HG03103 (cell line): ENCODE measurements at regions not wholly inside any gene's neighbourhood (a gene's known extent, or its start where the extent isn't known, plus 50 kb on each side); places are given as distances from the start of the nearest gene placed in this dataset.
A peak's percentile ranks its signal among the peaks of the same experiment; 100 is the strongest.
"Not testable (repeated sequence)": the region's sequence is repeated elsewhere in the genome, so short reads cannot be mapped to it uniquely, and the experiment has no call there.

Experiments
- ATAC-seq: cut with Tn5 transposase; IDR thresholded peaks from one replicate; pipeline ENCODE4 v1.9.1; 2021; ENCODE audit warnings: low read depth; ENCODE audit not compliant: unreplicated experiment

DNA sequence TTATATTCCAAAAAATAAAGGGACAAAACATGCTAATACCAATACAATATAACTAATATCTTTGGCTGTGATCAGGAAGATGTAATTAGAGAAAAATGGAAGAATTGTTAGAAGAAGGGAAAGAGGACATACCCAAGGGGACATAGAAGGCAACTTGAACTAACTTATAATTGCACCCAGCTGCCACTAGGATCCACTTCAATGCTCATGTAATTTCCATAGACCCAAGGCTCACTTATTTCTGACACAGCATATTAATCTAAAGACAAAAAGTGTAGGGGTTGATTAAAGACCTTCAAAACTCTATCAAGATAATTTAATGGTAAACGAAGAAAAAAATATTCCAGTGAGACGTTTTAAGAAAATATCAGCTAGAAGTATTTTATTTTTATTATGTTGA, 396.0 kb upstream of the ADGRB3 start:
- ATAC-seq = no peak

DNA sequence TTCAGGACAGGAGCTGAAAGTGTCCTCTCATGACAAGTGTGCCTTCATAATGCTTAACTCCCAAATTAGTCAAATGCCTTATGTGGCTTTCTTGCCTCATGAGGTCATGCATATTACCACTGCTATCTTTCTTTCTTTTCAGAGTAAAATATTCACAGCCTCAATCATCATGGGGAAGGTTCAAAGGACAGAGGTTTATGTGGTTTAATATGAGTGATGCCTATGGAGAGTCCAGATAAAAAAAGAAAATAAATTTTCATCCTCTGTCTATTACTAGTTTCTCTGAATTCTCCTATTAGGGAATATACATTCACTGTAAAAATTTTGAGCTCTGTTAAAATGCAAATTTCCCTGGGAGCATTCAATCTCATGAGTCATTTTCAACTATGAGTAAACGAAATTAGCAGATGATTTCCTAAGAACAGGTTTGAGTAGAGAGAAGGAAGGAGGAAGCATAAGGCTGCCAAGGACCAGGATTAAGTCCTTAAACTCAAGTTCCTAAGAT, 396.9 kb upstream of the ADGRB3 start:
- ATAC-seq = peak; percentile 47

DNA sequence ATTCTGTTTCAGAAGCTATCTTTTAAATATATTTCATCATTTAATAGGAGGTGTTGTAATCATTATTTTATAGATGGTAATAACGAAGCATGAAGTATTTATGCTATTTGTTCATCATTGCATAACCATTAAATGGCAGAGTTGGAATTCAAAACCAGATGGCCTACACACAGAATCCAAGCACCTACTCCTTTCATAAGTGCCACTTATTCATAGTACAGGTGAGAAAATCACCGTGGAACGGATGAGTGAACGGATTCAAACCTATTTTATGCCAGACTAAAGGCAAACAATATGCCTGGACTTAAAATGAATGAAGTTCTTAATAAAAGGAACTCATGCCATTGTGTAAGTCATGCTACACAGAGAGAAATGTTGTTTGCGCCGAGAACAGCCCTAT, 397.9 kb upstream of the ADGRB3 start:
- ATAC-seq = no peak

DNA sequence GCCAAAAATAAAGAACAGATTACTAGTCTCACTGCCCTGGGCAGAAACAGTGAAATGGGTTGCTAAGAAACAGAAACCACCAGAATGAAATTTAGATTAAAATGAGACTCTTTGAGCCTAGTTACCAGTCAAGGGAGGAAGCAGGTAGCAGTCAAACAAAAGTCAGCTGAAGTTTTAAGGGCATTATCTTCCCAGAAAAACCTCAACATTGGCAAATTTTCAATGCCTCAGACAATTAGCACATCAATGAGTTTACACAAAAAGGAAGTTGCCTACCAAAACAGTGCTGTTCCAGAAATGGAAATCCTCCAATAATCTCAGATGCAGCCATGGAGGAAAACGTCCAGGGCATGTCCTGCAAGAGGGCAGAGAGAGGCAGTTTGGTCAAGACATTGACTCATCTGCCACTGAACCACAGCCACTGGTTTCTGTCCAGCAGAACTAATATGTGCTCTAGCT, 399.7 kb upstream of the ADGRB3 start:
- ATAC-seq = peak; percentile 45

DNA sequence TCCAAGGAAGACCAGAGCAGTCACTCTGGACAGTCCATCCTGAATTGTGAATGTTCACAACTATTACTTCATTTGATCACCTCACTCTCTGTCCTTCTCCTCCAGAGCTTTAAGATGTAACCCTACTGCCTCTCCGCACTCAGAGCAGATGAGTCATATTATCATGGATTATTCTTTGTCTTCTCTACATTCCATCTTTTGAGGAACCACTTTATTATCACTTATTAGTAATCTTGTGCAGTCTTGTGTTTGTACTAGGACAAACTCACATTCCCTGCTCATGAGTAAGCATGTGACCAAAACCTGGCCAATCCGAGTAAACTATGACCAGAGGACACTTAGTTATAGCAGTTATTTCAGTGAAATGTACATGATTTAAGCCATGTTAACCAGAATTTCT, 401.5 kb upstream of the ADGRB3 start:
- ATAC-seq = no peak

DNA sequence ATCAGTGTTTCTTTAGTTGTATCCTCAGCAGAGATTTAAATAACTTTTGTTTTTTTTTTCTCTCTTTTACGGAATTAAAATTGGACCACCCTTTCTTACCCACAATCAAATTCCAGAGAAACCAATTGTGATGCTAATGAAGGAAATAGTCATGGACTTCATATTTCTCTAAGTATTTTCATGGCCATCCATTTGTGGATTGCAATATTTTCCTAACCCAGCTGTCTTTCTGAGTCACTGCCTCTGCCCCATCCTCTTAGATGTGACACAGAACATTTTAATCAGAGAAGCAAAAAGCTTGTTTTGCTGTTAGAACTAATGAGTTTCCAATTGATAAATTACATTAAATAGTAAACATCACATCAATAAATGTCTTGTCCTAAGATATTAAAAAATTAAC, 405.5 kb upstream of the ADGRB3 start:
- no peak for ATAC-seq

DNA sequence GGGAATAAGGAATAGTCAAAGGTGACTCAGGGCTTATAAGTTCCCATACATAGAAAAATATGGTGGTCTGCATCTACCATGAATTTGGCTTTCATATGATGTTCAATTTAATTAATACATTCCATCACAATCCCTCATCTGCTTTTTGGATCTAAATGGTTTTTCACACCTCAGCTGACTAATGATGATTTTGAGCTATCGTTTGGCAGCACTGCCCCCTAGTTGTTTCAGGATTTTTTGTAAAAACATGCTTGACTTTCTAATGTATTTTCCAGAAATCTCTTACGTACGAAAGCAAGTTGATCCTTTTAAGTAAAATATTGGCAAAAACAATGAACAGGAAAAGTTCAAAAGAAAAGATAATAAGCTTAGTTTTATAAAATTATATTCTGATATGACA, 408.6 kb upstream of the ADGRB3 start:
- ATAC-seq = no peak

DNA sequence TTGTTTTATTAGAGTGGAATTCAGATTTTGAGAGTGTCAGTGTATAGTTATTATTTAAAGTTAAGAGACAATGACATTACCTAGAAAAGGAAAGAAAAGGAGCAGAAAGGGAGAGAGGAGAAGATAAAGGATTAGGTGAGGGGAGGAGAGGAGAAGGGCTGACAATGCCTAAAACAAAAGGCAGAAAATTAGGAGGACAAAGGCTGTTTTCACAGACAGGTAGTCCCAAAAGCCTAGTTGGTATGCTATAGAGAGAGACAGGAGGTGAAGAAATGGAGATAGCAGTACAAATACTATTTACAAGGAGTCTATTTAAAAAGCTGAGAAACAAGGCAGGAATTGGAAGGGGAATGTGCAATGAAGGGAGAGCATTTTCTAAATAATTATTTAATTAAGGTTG, 409.4 kb upstream of the ADGRB3 start:
- ATAC-seq = no peak

DNA sequence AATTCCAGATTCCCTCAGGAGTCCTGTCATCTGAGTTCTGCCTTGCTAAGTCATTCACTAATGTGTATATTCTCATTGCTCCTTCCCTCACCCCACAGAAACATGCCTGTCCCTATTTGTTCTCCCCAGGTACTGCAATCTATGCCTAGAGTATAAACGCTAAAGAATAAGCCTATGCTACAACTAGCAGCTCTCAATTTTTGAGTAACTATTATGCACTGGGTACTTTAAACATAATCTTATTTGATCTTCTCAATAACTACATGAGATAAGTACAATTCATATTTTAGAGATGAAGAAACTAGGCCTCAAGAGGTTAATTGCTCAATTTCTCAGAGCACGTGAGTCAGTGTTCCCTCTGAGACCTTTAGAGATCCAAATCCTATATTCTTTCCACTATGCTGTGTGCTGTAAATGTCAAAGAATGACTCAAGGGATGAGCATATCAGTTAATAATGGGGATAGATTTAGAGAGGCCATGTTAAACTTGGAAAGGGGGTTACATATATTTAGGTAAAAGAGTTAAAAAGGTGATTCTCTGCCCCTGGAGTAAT, 423.8 kb upstream of the ADGRB3 start:
- ATAC-seq = no peak

DNA sequence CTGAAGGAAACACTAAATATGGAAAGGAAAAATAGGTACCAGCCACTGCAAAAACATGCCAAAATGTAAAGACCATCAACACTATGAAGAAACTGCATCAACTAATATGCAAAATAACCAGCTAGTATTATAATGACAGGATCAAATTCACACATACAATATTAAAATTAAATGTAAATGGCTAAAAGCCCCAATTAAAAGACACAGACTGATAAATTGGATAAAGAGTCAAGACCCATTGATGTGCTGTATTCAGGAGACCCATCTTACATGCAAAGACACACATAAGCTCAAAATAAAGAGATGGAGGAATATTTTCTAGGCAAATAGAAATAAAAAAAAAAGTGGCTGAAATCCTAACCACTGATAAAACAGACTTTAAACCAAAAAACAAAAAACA, 427.5 kb upstream of the ADGRB3 start:
- ATAC-seq = not testable (repeated sequence)

DNA sequence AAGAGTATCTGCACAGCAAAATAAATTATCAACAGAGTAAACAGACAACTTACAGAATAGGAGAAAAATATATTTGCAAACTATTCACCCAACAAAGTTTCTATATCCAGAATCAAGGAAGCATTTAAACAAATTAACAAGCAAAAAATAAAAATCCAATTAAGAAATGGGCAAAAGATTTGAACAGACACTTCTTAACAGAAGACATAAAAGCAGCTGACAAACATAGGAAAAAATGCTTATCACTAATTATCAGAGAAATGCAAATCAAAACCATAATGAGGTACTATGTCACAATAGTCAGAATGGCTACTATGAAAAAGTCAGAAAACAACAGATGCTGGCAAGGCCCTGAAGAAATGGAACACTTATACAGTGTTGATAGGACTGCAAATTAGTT, 434.2 kb upstream of the ADGRB3 start:
- no peak for ATAC-seq

DNA sequence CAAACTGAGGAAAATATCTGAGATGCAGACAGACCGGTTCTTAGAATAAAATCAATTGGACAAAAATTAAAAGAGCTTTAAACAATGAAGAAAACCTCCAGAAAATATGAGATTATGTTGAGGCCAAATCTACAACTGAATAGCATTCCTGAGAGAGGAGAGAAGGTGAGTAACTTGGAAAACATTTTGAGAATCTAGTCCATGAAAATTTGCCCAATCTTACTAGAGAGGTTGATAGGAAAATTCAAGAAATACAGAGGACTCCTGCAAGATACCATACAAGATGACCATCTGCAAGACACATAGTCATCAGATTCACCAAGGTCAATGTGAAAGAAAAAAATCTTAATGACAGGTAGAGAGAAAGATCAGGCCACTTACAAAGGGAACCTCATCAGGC, 437.7 kb upstream of the ADGRB3 start:
- ATAC-seq = no peak

DNA sequence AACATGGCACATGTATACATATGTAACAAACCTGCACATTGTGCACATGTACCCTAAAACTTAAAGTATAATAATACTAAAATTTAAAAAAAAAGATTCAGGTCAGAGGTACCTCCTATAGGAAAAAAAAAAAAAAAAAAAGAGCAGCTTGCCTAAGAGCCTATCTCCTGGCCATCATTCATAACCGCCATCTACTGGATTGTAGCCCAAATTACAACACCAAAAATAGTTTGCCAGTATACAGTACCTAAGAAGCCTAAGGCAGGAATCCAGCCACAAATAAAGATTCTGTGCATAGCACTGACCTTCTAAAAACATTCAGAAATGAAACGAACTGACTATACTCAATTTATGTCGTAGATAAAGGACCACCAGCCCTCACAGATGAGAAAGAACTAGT, 438.4 kb upstream of the ADGRB3 start:
- ATAC-seq = no peak

DNA sequence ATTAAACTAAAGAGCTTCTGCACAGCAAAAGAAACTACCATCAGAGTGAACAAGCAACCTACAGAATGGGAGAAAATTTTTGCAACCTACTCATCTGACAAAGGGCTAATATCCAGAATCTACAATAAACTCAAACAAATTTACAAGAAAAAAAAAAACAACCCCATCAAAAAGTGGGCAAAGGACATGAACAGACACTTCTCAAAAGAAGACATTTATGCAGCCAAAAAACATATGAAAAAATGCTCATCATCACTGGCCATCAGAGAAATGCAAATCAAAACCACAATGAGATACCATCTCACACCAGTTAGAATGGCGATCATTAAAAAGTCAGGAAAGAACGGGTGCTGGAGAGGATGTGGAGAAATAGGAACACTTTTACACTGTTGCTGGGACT, 439.3 kb upstream of the ADGRB3 start:
- not testable (repeated sequence) for ATAC-seq

DNA sequence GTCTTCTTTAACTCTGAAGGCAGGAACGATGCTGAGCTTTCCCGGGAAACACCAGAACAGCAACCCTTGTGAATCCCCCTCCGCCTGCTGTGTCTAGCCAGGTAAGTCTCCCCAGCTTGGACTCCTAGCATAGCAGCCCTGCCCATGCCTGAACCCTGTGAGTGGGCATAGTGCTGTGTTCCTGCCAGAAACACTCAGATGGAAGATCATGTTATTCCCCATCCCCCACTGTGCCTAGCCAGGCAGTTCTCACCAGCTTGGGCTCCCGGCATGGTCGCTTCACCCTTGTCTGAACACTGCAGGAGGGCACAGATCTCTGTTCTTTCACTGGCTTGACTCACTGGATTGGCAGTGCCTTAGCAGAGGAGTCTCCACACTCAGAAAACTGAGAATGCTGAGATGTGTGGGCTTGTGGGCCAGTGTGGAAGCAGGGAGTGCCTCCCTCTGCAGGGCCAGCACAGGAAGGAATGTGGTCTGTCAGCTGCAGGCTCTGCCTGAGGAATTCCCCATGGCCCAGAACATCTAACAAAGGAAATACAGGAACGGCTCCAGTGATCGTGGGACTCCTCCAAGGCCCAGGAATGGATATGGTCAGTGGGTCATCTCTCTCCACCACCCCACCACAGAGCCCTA, 440.1 kb upstream of the ADGRB3 start:
- no peak for ATAC-seq

DNA sequence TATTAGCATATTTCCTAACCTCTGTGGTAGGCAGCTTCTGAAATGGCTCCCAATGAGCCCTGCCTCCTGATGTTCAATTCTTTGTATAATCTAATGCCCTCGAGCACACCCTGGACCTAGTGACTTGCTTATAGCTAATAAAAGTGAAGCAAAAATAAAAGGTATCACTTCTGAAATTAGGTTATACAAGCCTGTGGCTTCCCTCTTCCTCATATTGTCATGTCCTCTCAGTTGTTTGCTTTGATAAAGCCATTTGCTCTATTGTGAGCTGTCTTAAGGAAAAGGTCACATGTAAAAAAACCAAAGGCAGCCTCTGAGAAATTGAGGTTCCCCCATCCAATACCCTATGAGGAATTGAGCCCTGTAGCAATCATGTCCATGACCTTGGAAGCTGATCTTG, 442.1 kb upstream of the ADGRB3 start:
- ATAC-seq = peak; percentile 64

DNA sequence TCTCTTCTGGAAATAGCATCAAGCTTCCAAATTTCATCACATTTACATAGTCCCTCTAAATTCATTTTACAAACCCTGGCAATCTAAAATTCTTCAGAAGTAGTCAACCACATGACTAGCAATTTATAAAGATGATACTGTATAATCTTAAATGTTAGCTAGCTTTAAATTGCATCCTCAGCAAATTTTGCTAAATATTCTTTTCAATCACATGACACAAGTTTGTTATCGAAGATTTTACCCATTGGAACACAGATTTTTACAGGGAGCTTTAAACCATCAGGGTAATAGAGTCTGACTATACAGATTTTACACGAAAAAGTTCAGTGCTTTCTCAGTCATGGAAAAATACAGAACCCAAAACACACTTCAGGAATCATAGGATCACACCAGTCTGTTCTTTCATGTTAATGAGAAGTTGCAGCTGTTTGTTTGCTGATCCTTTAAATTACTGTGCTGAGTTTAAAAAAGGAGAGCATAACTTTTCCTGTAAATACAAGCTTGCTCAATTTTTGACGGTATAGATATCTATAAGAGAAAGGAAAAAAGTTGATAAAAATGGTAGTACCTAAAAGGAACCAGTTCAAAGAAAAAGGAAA, 445.8 kb upstream of the ADGRB3 start:
- ATAC-seq = no peak

DNA sequence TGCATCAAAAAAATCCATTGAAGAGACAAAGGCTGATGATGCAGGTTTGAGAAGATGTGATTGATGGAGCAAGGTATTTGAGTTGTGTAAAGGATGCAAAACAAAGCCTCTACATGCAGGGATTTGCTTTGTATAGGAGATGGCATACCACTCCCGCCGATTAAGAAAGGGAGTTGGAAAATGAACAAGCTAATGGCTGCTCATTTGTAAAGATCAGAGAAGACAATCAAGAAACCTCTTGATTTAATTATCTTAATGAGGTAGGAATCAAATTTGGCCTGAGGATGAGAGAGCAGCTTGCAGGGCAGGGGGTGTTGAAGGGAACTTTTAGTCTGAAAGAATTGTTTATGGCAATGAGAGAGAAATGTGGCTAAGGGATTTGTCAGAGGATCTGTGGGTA, 448.2 kb upstream of the ADGRB3 start:
- ATAC-seq = no peak

DNA sequence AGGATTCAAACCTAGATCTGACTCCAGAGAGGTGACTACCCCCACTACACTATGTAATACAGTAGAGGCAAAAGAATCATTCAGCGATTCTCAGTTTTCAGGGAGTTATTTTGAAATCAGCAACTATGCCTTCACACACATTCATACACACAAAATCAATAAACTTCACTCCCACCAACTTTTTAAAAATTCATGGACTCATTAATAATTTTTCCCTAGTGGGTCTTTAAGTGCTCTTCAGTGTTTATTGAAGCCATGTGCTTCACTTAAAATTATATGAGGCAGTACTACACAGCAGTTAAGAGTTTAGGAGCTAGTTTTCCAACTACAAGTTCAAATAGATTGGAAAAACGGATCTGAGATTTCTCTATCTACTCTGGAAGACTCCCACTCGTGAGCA, 452.7 kb upstream of the ADGRB3 start:
- ATAC-seq = no peak

DNA sequence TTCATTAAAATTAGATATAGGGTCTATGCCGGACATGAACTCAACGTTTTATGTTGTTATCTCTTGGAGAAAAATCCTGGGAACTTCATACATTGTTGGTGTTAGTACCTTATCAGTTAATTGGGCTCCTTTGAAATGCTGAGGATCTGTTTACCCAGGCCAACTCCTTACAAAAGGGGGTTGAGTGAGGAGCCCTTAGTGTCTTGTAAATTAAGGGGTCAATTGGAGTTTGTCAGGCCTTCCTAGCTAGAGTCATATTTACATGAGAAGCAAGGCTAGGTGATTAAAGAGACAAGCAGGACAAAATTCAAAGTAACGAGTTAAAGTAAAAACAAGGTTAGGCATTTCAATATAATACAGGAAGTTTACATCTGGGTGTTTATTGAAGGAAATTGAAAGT, 454.1 kb upstream of the ADGRB3 start:
- ATAC-seq = not testable (repeated sequence)

DNA sequence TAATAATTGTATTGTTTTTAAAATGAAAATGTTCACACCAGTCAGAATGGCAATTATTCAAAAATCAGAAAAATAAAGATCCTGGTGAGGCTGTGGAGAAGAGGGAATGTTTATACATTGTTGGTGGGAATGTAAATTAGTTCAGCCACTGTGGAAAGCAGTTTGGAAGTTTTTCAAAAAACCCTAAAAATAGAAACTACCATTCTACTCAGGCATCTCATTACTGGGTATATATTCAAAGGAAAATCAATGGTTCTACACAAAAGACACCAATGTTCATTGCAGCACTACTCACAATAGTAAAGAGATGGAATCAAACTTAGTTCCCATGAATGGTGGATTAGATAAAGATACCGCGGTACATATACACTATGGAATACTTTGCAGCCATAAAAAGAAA, 461.5 kb upstream of the ADGRB3 start:
- ATAC-seq = no peak

DNA sequence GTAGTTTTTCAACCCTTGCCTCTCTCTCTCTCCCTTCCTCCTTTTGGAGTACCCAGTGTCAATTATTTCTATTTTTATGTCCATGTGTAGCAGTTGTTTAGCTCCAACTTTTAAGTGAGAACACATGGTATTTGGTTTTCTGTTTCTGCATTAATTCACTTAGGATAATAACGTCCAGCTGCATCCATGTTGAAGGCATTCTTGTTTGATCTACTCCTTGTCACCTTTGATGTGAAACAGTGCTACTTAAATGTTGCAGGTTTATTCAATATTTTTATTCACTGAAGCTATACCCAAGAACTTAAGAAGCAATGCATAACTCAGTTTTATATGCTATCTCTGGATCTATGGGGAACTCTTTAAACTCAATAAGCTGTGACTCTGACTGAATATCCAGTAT, 465.2 kb upstream of the ADGRB3 start:
- ATAC-seq = no peak
